ENCODE measurements at regions not wholly inside any gene's neighbourhood (a gene's known extent, or its start where the extent isn't known, plus 50 kb on each side); places are given as distances from the start of the nearest gene placed in this dataset.

DNA sequence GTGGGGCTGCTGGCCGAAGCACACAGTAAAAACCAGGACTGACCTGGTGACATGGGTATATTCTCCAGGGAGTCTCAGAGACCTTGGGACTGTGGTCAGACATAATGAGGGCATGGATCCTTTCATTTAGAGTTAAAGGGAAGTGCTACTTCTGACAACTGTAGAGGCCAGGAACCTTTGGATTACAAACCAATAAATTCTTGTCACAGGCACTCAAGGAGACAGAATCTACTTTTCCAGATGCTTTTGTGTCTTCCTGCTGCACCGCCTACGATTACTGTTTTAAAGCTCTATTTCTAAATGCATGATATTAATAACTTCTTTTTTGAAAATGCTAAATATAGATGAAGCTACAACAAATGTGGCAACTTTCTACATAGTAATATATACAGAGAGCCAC is 106.5 kb upstream of the LPAR1 start:
- no peak for DNase-seq (ENCODE audit: low spot score)
- in situ Hi-C loops (cut with MboI; ENCODE audit: low pct_unique_long_range_greater_than_20kb, low sequenced_read_pairs, unreplicated experiment) = no loop called here
- TF ChIP-seq, protein P1, sequence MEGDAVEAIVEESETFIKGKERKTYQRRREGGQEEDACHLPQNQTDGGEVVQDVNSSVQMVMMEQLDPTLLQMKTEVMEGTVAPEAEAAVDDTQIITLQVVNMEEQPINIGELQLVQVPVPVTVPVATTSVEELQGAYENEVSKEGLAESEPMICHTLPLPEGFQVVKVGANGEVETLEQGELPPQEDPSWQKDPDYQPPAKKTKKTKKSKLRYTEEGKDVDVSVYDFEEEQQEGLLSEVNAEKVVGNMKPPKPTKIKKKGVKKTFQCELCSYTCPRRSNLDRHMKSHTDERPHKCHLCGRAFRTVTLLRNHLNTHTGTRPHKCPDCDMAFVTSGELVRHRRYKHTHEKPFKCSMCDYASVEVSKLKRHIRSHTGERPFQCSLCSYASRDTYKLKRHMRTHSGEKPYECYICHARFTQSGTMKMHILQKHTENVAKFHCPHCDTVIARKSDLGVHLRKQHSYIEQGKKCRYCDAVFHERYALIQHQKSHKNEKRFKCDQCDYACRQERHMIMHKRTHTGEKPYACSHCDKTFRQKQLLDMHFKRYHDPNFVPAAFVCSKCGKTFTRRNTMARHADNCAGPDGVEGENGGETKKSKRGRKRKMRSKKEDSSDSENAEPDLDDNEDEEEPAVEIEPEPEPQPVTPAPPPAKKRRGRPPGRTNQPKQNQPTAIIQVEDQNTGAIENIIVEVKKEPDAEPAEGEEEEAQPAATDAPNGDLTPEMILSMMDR (IDR thresholded peaks at IDR 0.05; ENCODE audit: extremely low read depth, insufficient read depth, missing control alignments) = no peak

DNA sequence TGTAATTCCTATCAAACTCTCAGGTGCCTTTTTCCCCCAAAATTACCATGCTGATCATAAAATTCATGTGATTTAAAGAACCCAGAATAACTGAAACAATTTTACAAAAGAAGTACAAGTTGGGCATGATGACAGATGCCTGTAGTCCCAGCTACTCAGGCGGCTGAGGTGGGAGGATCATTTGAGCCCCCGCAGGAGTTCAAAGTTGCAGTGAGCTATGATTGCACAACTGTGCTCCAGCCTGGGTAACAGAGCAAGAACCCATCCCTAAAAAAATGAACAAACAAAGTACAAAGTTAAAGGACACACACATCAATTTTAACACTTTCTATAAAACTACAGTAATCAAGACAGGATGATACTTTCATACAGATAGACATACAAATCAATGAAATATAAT is 97.9 kb upstream of the LPAR1 start:
- no peak for DNase-seq (ENCODE audit: low spot score)
- TF ChIP-seq, protein P1 (IDR thresholded peaks at IDR 0.05; ENCODE audit: extremely low read depth, insufficient read depth, missing control alignments) = no peak
- in situ Hi-C loops (cut with MboI; ENCODE audit: low pct_unique_long_range_greater_than_20kb, low sequenced_read_pairs, unreplicated experiment) = no loop called here

DNA sequence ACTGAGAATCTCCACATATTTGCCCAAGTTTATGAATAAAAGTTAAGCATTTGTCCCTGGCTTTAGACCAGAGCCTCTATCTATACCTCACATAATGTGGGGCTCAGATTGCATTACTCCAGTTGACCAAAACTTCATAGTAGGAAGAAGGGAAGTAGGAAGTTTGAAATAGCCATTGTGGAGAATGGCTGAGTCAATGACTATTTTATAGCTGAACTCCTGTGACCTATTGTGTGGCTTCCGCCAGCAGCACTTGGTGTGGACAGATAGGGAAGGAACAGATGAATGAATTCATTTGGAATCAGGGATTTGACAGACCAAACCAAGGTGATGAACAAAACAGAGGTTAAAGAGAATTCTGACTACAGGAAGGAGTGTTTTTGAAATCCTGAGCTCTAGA is 92.9 kb upstream of the LPAR1 start:
- in situ Hi-C loops (cut with MboI; ENCODE audit: low pct_unique_long_range_greater_than_20kb, low sequenced_read_pairs, unreplicated experiment) = no loop called here
- TF ChIP-seq, protein P1 (IDR thresholded peaks at IDR 0.05; ENCODE audit: extremely low read depth, insufficient read depth, missing control alignments) = no peak
- no peak for DNase-seq (ENCODE audit: low spot score)

DNA sequence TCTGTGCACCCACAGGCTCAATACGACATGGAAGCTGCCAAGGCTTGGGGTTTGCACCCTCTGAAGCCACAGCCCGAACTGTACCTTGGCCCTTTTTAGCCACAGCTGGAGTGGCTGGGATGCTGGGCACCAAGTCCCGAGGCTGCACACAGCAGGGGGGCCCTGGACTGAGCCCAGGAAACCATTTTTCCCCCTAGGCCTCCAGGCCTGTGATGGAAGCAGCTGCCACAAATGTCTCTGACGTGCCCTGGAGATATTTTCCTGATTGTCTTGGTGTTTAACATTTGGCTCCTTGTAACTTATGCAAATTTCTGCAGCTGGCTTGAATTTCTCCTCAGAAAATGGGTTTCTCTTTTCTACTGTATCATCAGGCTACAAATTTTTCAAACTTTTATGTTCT is 82.3 kb upstream of the LPAR1 start:
- in situ Hi-C loops (cut with MboI; ENCODE audit: low pct_unique_long_range_greater_than_20kb, low sequenced_read_pairs, unreplicated experiment) = no loop called here
- no peak for DNase-seq (ENCODE audit: low spot score)
- TF ChIP-seq, protein P1 (IDR thresholded peaks at IDR 0.05; ENCODE audit: extremely low read depth, insufficient read depth, missing control alignments) = no peak

DNA sequence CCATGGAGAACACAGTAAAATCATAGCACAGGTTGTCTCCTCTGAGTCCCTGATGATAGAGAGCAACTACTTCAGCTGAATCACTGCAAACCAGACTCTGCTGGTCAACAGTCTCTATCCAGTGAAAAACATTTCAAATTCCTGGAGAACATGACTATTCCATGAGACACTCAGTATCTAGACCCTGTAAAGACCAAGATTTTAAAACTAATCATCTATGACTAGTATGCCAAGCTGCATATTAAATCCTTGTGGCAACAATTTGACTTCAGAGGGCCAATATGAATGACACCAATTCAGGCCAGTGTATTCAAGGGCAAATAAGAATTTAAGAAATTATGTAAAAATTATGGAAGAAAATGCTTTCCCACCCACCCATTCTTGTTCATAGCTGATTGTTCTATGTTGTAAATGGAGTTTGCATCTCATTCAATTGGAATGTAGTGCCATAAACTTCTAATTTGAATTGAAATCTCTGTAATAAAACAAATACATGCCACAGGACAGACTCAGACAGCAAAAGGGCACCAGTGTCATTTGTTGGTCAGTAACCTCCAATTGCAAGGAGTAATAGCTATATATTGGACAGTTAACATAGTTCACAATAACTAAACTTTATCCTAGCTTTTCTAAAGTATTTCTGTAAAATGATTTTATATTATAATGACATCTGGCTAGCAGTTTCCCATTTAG is 80.1 kb upstream of the LPAR1 start:
- in situ Hi-C loops (cut with MboI; ENCODE audit: low pct_unique_long_range_greater_than_20kb, low sequenced_read_pairs, unreplicated experiment) = no loop called here
- TF ChIP-seq, protein P1 (IDR thresholded peaks at IDR 0.05; ENCODE audit: extremely low read depth, insufficient read depth, missing control alignments) = no peak
- DNase-seq (ENCODE audit: low spot score) = no peak

DNA sequence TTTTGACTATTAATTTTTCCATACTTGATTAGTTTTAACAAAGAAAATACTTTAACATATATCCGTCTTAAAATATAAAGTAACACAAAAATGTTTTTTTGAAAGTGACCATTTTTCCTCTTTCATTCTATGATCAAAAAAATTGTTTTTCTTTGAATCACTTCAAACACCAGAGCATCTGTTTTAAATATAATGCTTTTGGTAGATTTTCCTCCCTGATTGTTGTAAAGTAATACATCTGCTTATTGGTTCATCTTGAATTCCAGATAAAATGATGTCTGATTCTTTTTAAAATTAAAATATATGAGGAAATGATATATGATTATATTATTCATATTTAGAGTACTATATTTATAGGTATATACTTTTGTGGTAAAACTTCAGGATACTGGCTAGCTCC is 76.2 kb upstream of the LPAR1 start:
- in situ Hi-C loops (cut with MboI; ENCODE audit: low pct_unique_long_range_greater_than_20kb, low sequenced_read_pairs, unreplicated experiment) = no loop called here
- TF ChIP-seq, protein P1 (IDR thresholded peaks at IDR 0.05; ENCODE audit: extremely low read depth, insufficient read depth, missing control alignments) = no peak
- no peak for DNase-seq (ENCODE audit: low spot score)

Measured in GM13977 (cell line).